GM19023 (cell line): ENCODE measurements at regions not wholly inside any gene's neighbourhood (a gene's known extent, or its start where the extent isn't known, plus 50 kb on each side); places are given as distances from the start of the nearest gene placed in this dataset.

Experiments used
- ATAC-seq: cut with Tn5 transposase; IDR thresholded peaks from one replicate; pipeline ENCODE4 v1.9.1; 2021; ENCODE audit warnings: mild to moderate bottlenecking, moderate library complexity; ENCODE audit not compliant: unreplicated experiment

DNA sequence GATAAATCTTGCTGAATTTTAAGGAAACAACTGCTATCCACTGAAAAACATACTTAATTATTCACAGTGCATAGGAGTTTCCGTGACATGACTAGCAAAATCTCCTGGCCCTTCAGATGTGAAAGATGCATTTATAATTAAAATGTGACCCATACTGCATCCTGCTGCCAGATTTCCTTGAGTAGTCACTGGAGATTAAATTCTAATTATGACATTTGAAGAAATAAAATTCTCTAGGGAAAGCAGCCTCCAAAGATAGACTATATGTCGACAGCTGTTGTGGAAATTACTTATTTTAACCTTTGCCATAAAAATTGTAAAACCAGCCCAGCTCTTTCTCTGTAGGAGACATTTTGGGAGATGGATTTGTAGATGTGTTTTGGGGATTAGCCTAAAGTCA is 193.6 kb upstream of the SMC2 start:
- ATAC-seq: no peak

DNA sequence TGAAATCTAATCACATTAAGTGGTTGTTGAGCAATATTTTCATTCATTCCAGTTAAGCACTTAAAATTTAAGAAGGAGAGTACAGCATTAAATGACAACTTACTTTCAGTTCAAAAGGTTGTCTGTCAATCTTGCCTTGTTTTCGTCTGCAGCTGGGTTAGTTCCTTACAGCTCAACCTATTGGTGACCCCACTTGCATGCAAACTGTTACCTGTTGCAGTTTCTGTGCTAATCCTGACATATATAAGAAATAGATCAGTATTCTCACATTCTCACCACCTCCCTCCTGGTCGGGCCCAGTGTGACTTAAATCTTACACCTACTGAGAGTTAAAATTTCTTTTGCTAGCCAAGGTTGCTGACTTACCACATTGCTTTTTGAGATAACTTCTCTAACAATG is 191.8 kb upstream of the SMC2 start:
- ATAC-seq: no peak

DNA sequence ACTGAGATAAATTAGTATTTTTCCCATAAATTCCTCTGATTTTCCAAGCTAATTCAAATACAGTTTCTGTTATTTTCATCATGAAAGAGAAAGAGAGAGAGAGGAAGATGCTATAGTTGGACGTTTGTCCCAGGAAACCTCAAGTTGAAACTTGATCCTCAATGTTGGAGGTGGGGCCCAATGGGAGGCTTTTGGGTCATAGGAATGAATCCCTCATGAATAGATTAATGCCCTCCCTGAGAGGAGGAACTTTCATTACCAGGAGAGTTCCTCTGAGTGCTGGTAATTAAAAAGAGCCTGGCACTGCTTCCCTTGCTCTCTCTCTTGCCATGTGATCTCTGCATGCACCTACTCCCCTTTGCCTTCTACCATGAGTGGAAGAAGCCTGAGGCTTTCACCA is 189.9 kb upstream of the SMC2 start:
- ATAC-seq: no peak

DNA sequence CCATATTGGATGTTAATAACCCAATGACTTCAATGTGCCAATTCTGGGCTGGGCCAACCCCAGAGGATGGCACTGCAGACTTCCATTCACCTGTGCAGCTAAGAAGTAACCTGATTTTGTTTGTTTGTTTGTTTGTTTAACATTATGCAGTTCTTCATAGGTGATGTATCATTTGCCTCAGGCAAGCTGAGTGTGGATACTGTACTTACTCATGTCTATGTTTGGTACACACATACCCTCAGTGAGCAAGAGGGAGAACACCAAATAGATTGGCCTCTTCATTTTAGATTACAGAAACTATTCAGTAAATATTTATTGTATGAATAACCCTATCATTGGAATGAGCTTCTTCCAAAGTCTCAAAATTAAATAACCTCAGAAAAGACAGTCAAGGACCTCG is 180.2 kb upstream of the SMC2 start:
- ATAC-seq: no peak

DNA sequence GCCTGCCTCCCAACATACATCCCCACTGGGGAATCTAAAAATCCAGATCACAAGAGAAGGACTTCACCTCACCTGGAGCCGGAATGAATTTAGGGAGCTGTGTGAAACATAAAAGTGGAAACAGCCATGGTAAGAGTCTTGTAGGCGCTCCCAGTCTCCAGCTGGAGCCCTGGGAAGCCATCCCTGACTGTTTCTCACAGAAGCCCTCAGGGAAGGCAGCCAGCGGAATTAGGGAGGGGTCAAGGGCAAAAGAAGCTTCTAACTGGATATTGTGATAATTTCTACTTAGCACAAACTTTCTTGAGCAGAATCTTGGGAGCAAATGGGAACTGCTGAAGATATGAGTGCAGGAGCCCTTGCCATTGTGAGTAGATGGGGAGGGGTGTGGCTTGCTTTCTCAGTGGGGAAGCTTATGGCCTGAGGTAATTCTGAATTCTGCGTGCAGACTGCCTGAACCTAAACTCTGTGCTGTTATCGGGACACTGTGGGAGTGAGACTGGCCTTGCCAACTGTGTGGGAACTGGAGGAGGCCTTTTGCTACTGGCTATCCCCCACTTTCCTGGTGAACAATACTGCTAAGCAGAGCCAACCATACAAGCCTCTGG is 174.4 kb upstream of the SMC2 start:
- no peak for ATAC-seq

DNA sequence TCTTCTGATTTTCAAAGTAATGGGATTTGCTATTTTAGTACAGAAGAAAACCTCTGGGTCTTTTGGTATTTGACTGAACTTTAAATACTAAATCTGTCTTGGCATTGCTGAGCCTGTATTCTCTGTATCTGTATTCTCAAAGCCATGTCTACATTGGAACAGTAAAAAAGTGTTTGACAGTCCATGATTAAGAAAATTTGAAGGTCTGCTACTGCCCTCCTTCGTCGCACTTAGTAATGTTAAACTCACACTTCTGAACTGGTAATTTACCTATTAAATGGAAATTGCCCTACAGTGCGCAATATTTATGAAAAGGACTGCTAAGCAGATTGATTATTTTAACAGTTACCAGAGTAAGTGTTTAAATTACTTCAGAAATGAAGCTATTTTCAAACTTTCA is 165.7 kb upstream of the SMC2 start:
- no peak for ATAC-seq

DNA sequence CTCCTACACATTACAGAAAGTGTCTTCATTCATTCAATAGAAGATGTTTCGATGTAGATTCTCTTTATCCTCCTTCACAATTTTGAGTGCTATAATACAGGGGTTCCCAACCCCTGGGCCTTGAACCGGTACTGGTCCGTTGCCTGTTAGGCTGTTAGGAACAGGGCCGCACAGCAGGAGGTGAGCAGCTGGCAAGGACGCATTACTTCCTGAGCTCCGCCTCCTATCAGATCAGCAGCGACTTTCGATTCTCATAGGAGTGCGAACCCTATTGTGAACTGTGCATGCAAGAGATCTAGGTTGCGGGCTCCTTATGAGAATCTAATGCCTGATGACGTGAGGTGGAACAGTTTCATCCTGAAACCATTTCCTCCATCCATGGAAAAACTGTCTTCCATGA is 153.0 kb upstream of the SMC2 start:
- no peak for ATAC-seq

DNA sequence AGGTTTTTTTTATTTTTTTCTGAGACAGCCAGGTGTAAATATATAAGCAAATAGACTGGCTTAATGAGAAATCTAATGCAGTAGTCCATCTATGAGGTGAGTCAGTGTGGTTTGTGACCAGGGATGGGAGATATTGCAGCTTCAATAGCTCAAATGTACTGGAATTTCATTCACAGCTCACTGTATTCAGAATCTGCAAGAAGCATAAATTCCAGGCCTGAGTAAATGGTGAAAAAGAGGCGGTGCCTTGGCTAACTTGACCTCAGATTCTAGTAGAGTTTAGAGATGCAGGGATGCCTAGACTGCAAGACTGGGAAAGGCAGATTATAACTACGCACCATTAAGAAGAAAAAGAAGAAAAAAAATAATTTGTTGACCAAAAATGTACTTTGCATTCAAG is 151.9 kb upstream of the SMC2 start:
- ATAC-seq: no peak

DNA sequence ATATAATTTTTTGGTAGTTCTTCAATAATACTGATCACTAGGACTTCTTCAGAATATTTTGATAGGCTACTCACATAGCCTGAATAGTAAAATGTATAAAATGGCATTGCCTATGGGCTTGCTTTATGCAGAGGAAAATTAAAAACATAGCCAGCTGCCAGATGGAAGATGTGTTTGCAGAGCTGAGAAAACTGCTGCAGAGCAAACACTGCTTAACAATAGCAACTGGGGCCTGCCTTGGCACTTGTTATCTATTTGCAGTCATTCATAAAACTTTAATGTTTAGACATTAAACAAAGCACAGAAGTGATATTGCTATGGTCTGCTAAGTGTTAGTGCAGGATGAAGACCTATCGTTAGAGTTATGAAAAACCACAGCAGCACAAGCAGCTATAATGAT is 151.5 kb upstream of the SMC2 start:
- ATAC-seq: no peak

DNA sequence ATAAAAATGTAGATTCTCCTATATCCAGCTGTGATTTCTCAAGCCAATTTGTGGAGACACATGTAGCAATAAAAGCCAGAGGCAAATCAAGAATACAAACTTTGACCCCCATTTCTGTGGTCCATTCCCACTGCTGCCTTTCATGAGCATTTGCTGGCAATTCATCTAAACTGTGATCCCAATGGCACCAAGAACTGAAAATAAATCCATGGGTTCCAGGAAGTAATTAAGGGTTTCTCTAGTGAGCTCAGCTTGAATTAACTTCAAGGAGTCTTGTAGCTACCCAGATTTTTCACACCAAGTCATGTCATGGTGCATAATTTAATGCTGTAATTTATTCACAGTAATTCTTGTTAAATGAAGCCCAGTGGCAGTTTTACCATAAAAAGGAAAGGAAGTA is 145.0 kb upstream of the SMC2 start:
- no peak for ATAC-seq

DNA sequence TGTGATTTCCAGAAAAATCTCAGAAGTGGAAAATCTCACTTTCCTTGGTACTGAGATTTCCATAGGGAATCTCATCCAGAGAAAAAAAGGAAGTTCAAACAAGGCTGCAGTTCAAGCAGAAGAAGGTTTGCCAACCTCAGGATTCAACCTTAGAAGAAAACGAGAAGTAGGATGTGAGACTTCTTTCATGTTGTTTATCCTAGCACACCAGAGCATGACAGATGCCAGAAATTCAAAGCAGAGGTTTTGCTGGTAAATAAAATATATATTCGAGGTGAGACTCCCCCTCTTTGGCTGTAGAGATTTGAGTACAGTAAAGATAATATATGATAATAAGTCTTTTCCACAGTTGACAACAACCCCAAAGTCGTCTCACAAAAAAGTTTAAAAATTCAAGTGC is 116.9 kb upstream of the SMC2 start:
- no peak for ATAC-seq

DNA sequence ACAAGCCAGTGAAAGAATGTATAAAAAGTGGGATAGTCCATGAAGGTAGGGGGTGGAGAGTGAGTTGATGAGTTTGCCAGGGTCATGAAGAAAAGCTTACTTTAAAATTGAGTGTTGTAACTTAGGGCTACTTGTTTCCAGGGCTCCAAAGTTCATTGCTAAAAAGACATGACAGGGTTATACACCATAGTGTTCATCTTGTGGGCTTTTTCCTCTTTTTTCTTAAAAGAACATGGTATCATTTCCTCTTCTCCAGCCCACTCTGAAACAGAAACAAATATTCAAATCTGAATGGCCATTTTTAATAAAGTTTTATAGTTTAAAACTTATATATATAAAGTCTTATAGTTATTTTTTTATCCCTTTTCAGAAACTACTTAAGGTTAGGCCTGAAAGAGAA is 115.7 kb upstream of the SMC2 start:
- ATAC-seq: no peak

DNA sequence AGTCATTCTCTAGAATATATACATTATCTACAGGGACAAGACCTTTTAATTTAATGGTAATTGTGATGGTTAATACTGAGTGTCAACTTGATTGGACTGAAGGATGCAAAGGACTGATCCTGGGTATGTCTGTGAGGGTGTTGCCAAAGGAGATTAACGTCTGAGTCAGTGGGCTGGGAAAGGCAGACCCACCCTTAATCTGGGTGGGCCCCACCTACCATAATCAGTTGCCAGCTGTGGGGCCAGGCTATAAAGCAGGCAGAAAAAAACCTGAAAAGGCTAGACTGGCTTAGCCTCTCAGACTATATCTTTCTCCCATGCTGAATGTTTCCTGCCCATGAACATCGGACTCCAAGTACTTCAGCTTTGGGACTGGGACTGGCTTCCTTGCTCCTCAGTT is 112.2 kb upstream of the SMC2 start:
- ATAC-seq: no peak

DNA sequence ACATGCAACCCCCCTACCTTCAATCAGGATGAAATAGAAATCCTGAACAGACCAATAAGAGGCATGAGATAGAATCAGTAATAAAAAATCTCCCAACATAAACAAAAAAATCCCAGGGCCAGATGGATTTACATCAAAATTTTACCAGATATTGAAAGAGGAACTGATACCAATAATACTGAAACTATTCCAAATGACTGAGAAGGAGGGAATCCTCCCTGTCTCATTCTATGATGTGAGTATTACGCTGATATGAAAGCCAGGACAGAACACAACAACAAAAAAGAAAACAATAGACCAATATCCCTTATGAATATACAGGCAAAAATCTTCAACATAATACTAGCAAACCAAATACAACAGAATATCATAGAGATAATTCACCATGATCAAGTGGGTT is 109.0 kb upstream of the SMC2 start:
- ATAC-seq: no peak

DNA sequence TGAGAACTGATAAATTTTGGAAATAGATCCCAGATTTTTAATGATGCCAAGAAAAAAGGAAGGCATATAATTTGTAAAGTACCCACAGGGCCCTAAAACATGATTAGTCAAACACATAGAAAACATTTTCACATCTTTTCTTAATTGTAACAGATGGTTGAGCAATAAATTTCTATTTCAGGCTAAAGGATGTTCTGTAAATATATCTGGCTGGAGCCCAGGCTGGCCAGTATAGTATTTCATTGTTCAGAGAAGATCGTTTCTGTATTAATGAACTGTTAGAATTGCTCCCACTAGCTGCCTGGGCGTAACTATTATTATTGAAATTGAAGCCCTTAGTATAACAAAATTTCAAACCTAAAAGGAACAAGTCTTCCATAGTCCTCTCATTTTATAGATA is 105.3 kb upstream of the SMC2 start:
- no peak for ATAC-seq

DNA sequence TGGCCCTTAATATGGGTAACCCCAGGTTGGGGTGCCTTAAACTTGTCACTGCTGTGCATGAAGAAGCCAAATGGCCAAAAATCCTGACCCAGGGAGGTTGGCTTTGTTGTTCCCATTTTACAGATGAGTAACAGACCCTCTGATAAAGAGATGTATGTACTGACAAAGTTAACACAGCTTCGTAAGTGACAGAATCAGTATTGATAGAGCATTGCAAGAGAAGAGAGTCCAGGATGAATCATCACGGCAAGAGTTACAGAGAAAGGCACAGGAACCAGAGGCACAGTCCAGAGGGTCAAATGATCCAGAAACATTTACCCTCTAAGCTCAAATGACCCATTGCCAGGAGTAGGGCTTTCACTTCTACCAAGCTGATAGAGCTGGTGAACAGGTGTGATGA is 103.8 kb upstream of the SMC2 start:
- ATAC-seq: no peak

DNA sequence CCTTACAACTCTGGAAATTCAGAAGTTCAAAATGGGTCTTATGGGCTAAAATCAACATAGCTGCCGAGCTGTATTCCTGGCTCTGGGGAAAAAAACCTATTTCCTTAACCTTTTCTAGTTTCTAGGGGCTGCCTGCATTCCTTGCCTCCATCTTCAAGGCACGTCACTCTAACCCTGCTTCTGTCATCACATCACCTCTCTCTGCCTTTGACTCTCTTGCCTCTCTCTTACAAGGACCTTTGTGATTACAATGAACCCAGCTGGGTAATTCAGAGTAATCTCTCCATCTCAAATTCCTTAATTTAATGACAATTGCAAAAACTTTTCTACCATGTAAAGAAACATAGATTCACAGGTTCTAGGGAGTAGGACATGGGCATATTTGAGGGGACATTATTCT is 103.1 kb upstream of the SMC2 start:
- no peak for ATAC-seq

DNA sequence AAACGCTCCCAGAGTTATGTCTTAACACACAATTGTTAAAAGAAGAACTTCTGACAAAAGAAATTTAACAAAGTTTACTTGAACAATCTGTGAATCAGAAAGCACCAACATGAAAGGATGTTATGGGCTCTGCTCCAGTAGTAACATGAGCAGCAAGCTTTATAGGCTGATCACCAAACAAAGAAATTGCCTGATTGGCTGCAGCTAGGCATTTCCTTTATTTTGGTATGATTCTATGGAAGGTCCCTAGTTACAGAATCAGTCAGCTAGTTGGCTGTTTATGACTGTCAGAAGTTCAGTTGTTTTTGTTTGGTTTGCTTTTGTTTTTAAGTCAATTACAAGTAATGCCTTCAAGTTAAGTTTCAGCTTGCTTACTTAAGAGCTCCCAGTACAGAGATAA is 102.4 kb upstream of the SMC2 start:
- peak; percentile 78 for ATAC-seq

DNA sequence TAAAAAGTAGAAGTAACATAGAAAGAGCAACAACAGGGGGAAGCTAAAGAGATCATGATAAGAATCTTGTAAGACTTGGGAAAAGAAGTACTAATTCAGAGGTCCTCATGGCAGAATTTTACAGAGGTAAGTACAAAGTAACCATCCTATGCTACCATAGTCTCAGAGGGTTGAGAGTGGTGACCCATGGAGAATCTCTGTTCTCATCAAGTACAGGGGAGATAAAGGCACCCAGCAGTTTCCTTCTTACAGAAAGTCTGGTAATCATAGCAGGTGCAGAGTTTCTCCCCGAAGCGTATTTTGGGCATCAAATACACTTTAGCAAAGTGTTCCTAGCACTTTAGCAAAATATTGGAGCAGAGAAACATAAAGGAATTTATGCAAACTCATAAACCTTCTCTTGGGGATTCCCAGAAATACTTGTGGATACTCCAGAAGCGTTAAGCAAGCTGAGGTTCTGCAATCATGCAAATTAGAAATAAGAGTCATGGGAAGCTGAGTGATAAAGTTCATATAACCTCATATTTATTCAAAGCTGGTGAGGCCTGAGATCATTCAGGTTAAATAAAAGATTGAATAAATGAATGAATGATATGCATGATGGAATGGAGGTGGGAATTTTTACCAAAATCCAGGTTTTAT is 101.0 kb upstream of the SMC2 start:
- no peak for ATAC-seq

DNA sequence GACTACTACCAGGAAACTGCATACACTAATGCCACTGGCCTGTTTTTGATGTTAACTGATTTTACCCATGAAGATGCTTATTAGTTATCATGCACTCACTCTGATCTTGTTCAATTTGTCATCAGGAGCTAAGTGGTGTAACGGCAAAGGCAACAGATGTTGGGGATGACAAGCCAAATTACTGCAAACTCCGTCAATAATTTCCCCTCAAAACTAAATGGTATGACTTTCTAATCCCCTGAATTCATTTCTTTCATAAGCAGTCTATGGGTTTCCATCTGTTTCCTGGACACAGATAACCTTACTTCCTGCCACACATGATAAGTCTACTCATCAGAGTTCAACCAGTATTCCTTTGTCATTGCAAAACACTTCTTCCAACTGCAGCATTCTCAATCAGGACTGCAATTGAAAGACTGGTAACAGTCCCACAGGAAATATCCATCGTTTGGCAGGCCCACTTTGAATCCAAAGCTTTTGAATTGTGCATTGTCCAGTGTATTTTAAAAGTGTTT is 96.2 kb upstream of the SMC2 start:
- ATAC-seq: no peak

DNA sequence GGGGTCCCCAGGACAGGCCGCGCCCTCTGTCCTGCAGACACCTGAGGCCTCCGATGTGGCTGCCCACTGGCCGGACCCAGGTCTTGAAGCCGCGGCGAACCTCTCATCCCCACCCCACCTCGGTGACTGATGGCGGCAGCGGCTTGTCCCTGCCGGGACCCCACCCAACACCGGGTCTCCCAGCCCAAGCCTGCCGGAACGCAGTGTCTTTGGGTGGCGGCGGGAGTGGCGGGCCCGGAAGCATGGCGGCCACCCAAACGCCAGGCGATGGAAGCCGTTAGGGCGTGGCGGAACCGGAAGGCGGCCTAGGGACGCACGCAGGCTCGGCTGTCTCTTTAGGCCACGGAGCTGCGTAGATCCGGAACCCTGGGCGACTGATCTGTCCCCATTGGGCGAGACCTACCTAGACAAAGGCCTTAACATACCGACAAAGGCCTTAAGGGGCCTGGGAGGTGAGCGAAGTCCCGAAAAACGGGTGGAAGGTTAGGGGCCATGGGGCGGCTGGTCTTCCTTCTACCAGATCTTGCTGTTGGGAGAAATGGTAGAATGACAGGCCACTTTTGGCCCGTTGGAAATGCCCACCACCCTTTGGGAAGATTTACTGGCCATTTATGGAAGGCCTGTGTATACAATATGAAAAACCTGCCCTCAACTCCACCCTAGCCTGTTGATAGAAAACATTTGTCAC is 94.6 kb upstream of the SMC2 start:
- no peak for ATAC-seq

DNA sequence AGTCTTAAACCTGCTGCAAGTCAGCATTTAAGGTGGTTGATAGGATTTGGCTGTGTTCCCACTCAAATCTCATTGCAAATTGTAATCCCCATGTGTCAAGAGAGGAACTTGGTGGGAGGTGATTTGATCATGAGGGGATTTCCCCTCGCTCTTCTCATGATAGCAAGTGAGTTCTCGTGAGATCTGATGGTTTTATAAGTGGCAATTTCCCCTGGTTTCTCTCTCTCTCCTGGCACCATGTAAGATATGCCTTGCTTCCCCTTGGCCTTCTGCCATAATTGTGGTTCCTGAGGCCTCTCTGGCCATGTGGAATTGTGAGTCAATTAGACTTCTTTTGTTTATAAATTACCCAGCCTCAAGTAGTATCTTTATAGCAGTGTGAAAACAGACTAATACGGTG is 84.3 kb upstream of the SMC2 start:
- no peak for ATAC-seq

DNA sequence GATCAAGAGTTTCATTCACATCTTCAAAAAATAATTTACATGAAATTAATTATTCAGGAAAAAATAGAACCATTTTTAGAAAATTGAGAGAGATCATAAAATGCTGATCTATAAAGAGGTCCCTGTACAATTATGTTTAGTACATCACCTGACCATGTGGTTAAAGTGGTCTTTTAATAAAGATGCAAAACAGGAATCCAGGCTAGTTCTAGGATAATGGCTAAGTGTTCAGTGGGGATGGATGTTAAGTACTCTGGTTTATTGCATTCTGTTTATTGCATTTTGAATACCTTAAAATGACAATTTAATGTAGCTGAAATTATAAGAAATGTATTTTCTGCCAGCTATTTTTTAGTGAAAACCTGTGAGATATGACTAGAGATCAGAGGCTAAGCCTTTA is 72.0 kb upstream of the SMC2 start:
- no peak for ATAC-seq
